Endometrial microvascular endothelial cells (primary cell): ENCODE measurements at regions not wholly inside any gene's neighbourhood (a gene's known extent, or its start where the extent isn't known, plus 50 kb on each side); places are given as distances from the start of the nearest gene placed in this dataset.

Source experiments
- in situ Hi-C: cut with HindIII; loops from 2 replicates; pipeline ENCODE4 v1.10.0; 2017; ENCODE audit warnings: low sequenced_read_pairs, low pct_unique_long_range_greater_than_20kb; ENCODE audit errors: inconsistent ontology term

DNA sequence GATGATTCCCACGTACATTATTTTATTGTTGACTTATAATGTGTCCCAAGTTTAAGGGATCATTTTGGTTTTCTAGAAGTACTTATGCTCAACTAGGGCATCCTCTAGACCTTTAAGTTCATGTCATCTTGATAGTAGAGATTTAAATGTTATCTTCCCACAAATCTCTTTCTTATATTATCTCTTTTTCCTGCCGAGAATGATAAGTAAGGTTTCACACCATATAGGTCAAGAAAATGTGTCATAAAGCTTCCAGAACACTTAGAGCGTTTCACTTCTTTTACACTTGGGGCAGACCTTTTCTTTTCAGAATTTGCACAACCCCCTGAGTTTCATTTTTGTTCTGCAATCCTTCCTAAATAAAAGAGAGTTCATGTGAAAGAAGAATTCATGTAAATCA, 142.0 kb upstream of the CBLB start:
- in situ Hi-C loops, result no loop called here

GRCh38 chr3:106013971-106014370, 145.2 kb upstream of the CBLB start:
- in situ Hi-C loops, result no loop called here

DNA sequence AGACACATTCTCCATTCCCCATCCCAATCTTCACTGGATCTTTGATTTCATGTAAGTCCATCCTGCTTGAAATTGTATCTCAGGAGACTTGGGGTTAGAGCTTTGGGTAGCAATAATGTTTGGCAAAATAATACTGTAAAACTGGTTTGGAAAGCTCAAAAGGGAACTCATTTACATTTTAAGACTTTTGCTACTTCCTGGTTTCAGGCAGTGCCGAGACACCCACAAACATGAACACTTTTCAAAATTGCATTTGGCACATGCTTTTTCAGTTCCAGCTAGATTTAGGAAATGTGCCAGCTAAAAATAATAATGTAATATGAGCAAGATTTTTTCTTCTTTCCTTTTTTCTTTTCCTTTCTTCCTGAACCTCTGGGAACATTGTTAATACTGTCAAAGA, 145.7 kb upstream of the CBLB start:
- in situ Hi-C loops, result no loop called here

DNA sequence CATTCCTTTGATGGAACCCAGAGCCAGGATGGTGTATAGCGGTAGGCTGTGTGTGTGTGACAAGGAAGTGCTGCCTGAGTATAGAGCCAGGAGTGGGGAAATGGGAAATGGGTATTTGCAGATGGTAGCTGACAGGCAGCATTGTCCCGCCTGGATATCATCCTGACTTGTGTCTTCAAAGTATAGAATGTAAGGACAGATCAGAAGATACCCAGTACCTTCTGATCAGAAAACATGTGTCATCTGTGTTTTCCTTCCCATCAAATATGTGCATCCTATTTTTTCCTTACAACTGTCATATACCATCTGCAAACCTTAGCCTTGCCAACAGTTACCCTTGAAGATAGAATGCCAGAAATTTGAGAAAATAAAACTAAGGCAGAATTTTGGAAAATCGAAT, 146.2 kb upstream of the CBLB start:
- in situ Hi-C loops, result no loop called here

- in situ Hi-C loops, result no loop called here
Observed at GRCh38 chr3:106018102-106018501, 149.3 kb upstream of the CBLB start.

DNA sequence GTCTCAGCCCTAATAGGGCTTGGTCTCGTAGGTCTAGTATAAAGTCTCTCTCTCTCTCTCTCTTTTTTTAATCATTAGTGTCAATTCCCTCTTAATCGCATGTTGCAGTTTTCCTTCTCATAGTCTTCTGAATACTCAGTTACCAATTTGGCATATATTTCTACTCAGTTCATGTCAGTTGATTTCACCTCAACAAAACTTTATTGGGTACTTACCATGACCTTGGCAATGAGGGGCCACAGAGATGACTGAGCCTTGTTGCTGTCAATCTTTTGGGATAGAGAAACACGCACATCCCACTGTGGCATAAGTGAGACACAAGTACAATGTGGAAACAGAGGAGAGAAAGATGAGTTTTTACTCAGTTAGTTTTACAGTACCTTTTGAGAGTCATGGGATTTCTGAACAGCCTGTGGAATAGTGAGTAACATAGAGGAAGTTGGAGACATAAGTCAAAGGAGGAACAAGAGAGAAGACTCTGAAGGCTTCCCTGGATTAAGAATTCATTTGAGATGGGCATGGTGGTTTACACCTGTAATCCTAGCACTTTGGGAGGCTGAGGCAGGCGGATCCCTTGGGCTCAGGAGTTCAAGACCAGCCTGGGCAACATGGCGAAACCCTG, 150.2 kb upstream of the CBLB start:
- in situ Hi-C loops, result no loop called here

- in situ Hi-C loops, result no loop called here
Observed at GRCh38 chr3:106022913-106023312, 154.1 kb upstream of the CBLB start.

- in situ Hi-C loops, result no loop called here
Observed at GRCh38 chr3:106025151-106025722, 156.4 kb upstream of the CBLB start.

DNA sequence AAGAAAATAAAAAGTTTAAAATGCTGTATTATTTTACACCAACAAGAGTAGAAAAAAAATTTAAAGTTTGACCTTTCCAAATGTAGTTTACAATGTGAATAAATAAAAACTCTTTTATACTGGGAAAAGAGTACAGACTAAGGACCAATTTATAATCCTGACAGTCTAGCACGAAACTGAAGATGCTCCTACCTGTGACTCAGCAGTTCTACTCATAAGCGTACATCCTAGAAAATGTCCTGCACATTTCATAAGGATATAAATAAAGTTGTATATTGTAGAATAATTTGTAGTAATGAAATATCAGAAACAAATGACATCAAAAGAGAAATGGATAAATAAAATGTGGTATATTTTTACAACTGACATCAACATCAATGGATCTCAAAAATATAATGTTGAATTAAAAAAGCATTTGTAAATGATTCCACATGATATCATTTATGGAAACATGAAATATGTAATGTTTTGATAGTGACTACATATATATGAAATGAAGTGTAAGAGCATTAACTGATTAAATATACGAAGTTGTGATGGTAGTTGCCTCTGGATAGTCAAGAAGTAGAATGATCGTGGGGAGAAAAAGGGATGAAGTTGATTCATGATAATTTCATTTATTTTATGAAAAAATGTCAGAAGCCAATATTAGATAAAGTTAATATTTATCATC, 161.3 kb upstream of the CBLB start:
- in situ Hi-C loops, result no loop called here

- in situ Hi-C loops, result no loop called here
Observed at GRCh38 chr3:106030627-106030963, 161.8 kb upstream of the CBLB start.

GRCh38 chr3:106032479-106032878, 163.7 kb upstream of the CBLB start:
- in situ Hi-C loops, result no loop called here

DNA sequence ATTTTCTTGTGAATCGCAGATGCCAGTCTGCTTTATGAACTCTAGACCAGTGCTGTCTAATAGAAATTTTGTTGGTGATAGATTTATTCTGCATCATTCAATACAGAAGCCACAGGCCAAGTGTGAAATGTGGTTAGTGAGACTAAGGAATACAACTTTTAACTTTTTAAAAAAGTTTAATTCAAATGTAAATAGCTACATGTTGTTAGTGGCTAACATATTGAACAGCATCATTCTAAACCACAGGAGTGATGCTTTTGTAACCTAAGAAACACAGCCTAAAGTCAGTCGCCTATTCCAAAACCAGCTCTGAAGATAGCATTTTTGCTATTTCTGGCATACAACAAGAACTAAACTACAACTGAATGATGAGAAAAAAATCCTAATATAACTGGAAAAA, 164.8 kb upstream of the CBLB start:
- in situ Hi-C loops, result no loop called here

DNA sequence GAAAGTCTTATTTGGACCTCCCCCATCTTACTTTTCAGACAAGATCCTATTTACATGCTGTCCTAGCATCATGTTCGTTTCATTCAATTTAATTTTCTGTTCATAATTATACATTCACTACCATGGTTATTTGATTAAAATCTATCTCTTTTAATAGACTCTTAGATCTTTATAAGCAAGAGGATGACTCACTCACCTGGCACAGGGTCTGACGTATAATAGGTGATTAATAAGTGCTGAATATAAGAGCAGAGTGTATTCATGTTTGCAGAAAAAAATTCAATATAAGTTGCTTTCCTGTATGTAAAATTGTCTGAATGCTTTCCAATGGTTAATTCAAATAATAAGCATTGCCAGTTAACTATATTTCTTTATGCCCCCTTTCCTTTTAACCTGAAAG, 165.5 kb upstream of the CBLB start:
- in situ Hi-C loops, result no loop called here

DNA sequence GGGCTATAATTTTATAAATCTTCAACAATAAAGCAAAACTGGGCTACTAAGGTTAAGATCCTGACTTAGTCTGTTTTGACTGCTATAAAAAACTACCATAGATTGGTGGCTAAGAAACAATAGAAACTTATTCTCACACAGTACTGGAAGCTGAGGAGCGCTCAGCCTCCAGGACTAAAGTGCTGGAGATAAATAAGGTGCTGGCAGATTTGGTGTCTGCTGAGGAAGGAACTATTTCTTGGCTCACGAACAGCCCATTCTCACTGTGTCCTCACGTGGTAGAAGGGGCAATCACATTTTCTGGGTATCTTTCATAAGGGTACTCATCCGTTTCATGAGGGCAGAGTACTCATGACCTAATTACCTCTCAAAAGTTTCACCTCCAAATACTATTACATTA, 166.8 kb upstream of the CBLB start:
- in situ Hi-C loops, result no loop called here

GRCh38 chr3:106036696-106037095, 167.9 kb upstream of the CBLB start:
- in situ Hi-C loops, result no loop called here

GRCh38 chr3:106047221-106047620, 178.4 kb upstream of the CBLB start:
- in situ Hi-C loops, result no loop called here

DNA sequence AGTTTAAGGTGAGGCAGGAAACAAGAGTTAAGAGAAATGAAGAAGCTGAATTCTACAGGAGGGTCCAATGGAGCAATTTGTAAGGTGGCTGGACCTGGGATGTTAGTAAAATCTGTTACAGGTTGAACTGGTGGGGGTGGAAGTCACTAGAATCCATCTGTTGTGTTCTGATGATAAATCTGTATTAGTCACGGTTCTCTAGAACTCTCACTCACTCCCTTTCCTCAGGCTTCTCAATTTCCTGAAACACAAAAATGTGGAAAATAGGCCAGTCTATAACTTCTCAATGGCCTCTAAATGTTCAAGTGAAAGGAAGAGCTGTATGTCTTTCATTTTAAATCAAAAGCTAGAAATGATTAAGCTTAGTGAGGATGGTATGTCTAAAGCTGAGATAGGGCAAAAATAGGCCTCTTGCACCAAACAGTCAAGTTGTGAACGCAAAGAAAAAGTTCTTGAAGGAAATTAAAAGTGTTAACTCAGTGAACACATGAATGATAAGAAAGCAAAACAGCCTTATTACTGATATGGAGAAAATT, 180.2 kb upstream of the CBLB start:
- in situ Hi-C loops, result no loop called here

GRCh38 chr3:106049821-106050220, 181.0 kb upstream of the CBLB start:
- in situ Hi-C loops, result no loop called here

DNA sequence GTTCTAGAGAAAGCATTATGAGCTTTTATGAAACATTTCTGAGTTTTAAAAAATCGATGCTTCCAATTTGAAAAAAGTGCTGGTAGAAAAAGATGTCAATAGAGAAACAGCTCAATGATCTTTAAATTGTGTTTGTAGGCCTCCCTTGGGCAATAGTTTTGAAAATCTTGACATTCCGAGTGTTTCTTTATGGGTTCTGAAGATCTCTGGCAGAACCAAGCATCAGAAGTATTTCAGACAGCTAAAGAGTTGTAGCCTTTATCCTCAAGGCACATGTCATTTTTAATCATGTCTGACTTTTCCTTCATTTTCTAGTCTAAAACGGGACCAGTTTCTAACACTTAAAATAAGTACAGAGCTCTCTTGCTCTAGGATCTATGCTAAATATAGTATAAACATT, 188.1 kb upstream of the CBLB start:
- in situ Hi-C loops, result no loop called here

DNA sequence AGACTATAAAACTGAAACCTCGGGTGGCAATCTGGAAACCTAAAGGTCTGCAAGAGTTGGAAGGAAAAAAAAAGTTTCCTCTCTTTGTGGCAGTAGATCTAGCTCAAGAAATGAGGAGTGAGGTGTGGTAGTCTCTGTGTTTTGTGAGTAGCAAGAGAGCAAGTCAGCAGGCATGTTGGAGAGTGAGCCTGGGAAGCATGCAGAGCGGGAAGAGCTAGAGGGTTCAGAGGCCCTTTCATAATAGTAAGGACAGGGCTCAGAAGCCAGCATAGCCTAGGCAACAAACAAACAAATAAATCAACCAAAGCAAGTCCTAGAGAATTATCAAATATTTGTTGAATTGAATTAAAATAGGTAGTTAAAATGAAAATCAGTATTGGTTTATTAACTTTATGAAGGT, 189.7 kb upstream of the CBLB start:
- in situ Hi-C loops, result no loop called here
